Epithelial cell of proximal tubule (primary cell): ENCODE measurements at regions not wholly inside any gene's neighbourhood (a gene's known extent, or its start where the extent isn't known, plus 50 kb on each side); places are given as distances from the start of the nearest gene placed in this dataset.

Experiments
- DNase-seq: peaks from one replicate; pipeline ENCODE4 v3.0.0-alpha.2; 2011; ENCODE audit warnings: low read depth
- H3K4me3 ChIP-seq: 2 replicates; pipeline ENCODE4 v1.5.1; 2011; ENCODE audit warnings: low read depth, mild to moderate bottlenecking, low read length
- CTCF ChIP-seq: conservative IDR thresholded peaks from 2 replicates; pipeline ENCODE4 v1.5.1; 2012; ENCODE audit warnings: low read depth, mild to moderate bottlenecking, low read length

DNA sequence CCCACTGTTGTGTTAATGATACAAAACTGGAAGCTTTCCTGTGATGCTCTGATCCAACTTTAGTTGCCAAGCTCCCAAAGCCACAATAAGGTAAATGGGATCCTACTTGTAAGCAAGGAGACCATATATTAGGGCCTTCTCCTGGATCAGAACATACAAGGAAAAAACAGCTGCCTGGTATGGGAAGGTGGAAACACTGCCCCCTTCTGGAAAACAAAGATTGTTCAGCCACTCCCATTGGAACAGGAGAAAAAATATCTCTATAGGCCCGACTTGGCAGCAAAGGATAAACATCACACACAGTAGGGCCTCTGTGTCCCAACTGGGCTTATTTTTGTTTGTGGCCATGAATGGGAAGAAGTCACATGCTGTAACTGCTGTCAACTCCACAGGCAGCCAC, 166.5 kb downstream of the TBX22 start:
- no peak for DNase-seq
- peak; percentile 34 for TF ChIP-seq CTCF
- H3K4me3 ChIP-seq: no peak overlapping the region

GRCh38 chrX:80184854-80185253, 170.3 kb downstream of the TBX22 start:
- DNase-seq: no peak
- no peak for TF ChIP-seq CTCF
- no peak overlapping the region for H3K4me3 ChIP-seq

DNA sequence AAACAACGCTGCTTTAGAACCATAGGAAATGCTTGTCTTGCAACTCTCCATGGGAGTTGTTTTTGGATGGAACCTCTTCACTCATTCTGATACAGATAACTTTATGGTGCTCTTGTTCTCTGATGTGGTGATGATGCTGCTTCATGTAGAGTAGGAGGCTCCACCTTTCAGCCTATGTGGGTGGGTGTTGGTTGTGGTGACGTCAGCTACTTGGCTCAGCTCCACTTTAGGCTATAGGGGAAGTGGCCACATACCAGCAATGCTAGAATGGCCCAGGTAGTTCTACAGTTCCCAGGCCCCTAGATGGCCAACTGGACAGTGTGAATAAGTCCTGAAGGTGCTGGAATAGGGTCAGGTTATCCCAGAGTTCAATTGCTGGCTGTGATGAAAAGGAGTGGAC, 192.1 kb downstream of the TBX22 start:
- no peak for TF ChIP-seq CTCF
- no peak overlapping the region for H3K4me3 ChIP-seq
- no peak for DNase-seq

DNA sequence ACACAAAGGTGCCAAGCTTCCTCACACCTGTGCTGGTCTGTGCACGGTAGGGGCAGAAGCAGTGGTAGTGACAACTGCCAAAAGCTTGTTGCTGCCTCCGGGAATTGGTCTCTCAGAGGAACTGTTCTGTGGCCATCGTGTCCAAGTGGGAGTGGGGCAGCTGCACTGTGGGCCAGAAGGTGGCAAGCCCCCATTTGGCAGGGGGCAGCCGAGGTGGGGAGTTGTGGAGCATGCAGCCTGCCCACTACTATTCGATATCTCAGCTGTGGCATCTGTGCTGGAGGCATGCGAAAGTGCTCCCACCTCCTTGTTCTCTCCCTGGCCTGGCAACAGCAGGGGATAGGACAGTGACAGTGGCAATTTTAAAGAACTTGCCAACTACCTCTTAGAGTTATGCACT, 192.8 kb downstream of the TBX22 start:
- TF ChIP-seq CTCF: no peak
- no peak for DNase-seq
- no peak overlapping the region for H3K4me3 ChIP-seq

DNA sequence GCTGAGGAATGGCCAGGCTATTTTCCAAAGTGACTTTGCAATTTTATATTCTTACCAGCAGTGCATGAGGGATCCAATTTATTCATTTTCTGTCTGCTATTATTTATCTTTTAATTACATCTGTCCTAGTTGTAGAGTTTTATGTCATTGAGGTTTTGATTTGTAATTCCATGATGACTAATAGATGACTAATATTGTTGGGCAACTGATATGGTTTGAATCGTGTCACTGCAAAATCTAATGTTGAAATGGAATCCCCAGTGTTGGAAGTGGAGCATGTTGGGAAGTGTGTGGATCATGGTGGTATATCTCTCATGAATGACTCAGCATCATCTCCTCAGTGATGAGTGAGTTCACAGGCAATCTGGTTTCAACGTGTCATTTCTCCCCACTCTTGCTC, 201.5 kb downstream of the TBX22 start:
- no peak overlapping the region for H3K4me3 ChIP-seq
- no peak for TF ChIP-seq CTCF
- peak; percentile 18 for DNase-seq

GRCh38 chrX:80223982-80224579, 196.2 kb upstream of the TENT5D start:
- peak; percentile 31 for TF ChIP-seq CTCF
- DNase-seq: no peak
- no peak overlapping the region for H3K4me3 ChIP-seq

GRCh38 chrX:80229626-80230025, 190.6 kb upstream of the TENT5D start:
- DNase-seq: no peak
- no peak for TF ChIP-seq CTCF

More at GRCh38 chrX:80229626-80230025, 190.6 kb upstream of the TENT5D start:
- H3K4me3 ChIP-seq: no peak overlapping the region
